Mesenchymal stem cell (in vitro differentiated cells and primary cell): ENCODE measurements at regions not wholly inside any gene's neighbourhood (a gene's known extent, or its start where the extent isn't known, plus 50 kb on each side); places are given as distances from the start of the nearest gene placed in this dataset.
"Not testable (repeated sequence)": the region's sequence is repeated elsewhere in the genome, so short reads cannot be mapped to it uniquely, and the experiment has no call there.

Source experiments
- DNase-seq: peaks from one replicate; pipeline ENCODE4 v3.0.0-alpha.2; 2013
- H2AFZ ChIP-seq: one replicate; pipeline ENCODE4 v1.6.1; 2013; ENCODE audit warnings: low read depth, mild to moderate bottlenecking, control low read depth, inconsistent platforms, low read length, moderate library complexity
- H2AK5ac ChIP-seq: 2 replicates; pipeline ENCODE4 v1.6.1; 2013; ENCODE audit warnings: low read length, moderate library complexity, mild to moderate bottlenecking, inconsistent platforms; ENCODE audit not compliant: severe bottlenecking
- H2BK120ac ChIP-seq: one replicate; pipeline ENCODE4 v1.6.1; 2013; ENCODE audit warnings: low read depth, mild to moderate bottlenecking, inconsistent platforms, low read length, moderate library complexity
- H2BK12ac ChIP-seq, 2 experiments: one replicate each; pipeline ENCODE4 v1.6.1; 2013; ENCODE audit warnings: inconsistent platforms in 2 of 2, low read length in 2 of 2, mild to moderate bottlenecking in 2 of 2, moderate library complexity in 2 of 2, control low read depth in 1 of 2
- H2BK15ac ChIP-seq: one replicate; pipeline ENCODE4 v1.6.1; 2013; ENCODE audit warnings: mild to moderate bottlenecking, low read depth, inconsistent platforms; ENCODE audit not compliant: poor library complexity, severe bottlenecking
- H2BK5ac ChIP-seq: 2 replicates; pipeline ENCODE4 v1.6.1; 2013; ENCODE audit warnings: low read depth, mild to moderate bottlenecking, low read length, control low read depth, inconsistent platforms; ENCODE audit not compliant: poor library complexity, severe bottlenecking
- H3K14ac ChIP-seq, 2 experiments: one replicate each; pipeline ENCODE4 v1.6.1; 2013; ENCODE audit warnings: inconsistent platforms in 2 of 2, low read length in 2 of 2, control low read depth in 1 of 2, mild to moderate bottlenecking in 1 of 2, moderate library complexity in 1 of 2
- H3K18ac ChIP-seq, 2 experiments: one replicate each; pipeline ENCODE4 v1.6.1; 2013; ENCODE audit warnings: inconsistent platforms in 2 of 2, low read length in 2 of 2, control low read depth in 1 of 2, low read depth in 1 of 2, mild to moderate bottlenecking in 1 of 2
- H3K23ac ChIP-seq, 2 experiments: one replicate each; pipeline ENCODE4 v1.6.1; 2013; ENCODE audit warnings: inconsistent platforms in 2 of 2, low read length in 2 of 2, mild to moderate bottlenecking in 2 of 2, moderate library complexity in 2 of 2, control low read depth in 1 of 2
- H3K27ac ChIP-seq: 2 replicates; pipeline ENCODE4 v1.5.1; 2013; ENCODE audit warnings: mild to moderate bottlenecking, moderate library complexity, low read length, control low read depth, inconsistent platforms; ENCODE audit not compliant: poor library complexity, severe bottlenecking
- H3K27me3 ChIP-seq, 2 experiments: 2 replicates each; pipeline versions ENCODE4 v1.6.1 to v1.7.0; 2013; ENCODE audit warnings: low read length in 2 of 2, mild to moderate bottlenecking in 2 of 2, moderate library complexity in 2 of 2, control low read depth in 1 of 2, inconsistent platforms in 1 of 2; ENCODE audit not compliant: control insufficient read depth in 1 of 2, insufficient read depth in 1 of 2
- H3K36me3 ChIP-seq, 2 experiments: 2 replicates each; pipeline versions ENCODE4 v1.6.1 to v1.7.0; 2013; ENCODE audit warnings: low read length in 2 of 2, control low read depth in 1 of 2, inconsistent platforms in 1 of 2, low read depth in 1 of 2, mild to moderate bottlenecking in 1 of 2; ENCODE audit not compliant: insufficient read depth in 2 of 2, control insufficient read depth in 1 of 2
- H3K4ac ChIP-seq, 2 experiments: one replicate each; pipeline ENCODE4 v1.6.1; 2013; ENCODE audit warnings: inconsistent platforms in 2 of 2, low read length in 2 of 2, mild to moderate bottlenecking in 2 of 2, moderate library complexity in 2 of 2, control low read depth in 1 of 2, low read depth in 1 of 2
- H3K4me1 ChIP-seq: 2 replicates; pipeline ENCODE4 v1.6.1; 2013; ENCODE audit warnings: low read depth, low read length, control low read depth; ENCODE audit not compliant: control insufficient read depth, insufficient read depth
- H3K4me2 ChIP-seq: 2 replicates; pipeline ENCODE4 v1.6.1; 2013; ENCODE audit warnings: low read length, mild to moderate bottlenecking, inconsistent platforms; ENCODE audit not compliant: poor library complexity, severe bottlenecking
- H3K4me3 ChIP-seq, 2 experiments: 2 replicates each; pipeline versions ENCODE4 v1.5.1 to v1.7.0; 2013; ENCODE audit warnings: low read length in 2 of 2, mild to moderate bottlenecking in 2 of 2, control low read depth in 1 of 2, low read depth in 1 of 2; ENCODE audit not compliant: insufficient read depth in 1 of 2
- H3K79me1 ChIP-seq: replicated peaks from 2 replicates; pipeline ENCODE4 v1.6.1; 2013; ENCODE audit warnings: mild to moderate bottlenecking, control low read depth, low read length, inconsistent platforms; ENCODE audit not compliant: poor library complexity, severe bottlenecking
- H3K9ac ChIP-seq: 2 replicates; pipeline ENCODE4 v1.7.0; 2013; ENCODE audit warnings: mild to moderate bottlenecking, low read length, moderate library complexity
- H3K9me3 ChIP-seq: 2 replicates; pipeline ENCODE4 v1.7.0; 2013; ENCODE audit warnings: mild to moderate bottlenecking, low read length; ENCODE audit not compliant: control insufficient read depth
- H4K8ac ChIP-seq: one replicate; pipeline ENCODE4 v1.6.1; 2013; ENCODE audit warnings: inconsistent platforms, mild to moderate bottlenecking, low read length, moderate library complexity
- H4K91ac ChIP-seq: one replicate; pipeline ENCODE4 v1.6.1; 2013; ENCODE audit warnings: mild to moderate bottlenecking, low read length, inconsistent platforms
- WGBS: methylation state at CpG from one replicate; pipeline ENCODE4 v1.1.7; 2013; ENCODE audit warnings: mixed read lengths; 5-methylcytosine and 5-hydroxymethylcytosine counted together

GRCh38 chr7:133165001-133165400 is 83.1 kb upstream of the CHCHD3 start:
- H2BK12ac ChIP-seq, result no peak overlapping the region
- H3K79me1 ChIP-seq, result no peaks in the 10 kb centered on the region
- no peak overlapping the region for H3K9ac ChIP-seq
- no peak overlapping the region for H2AFZ ChIP-seq
- 95% methylated on average over 2 of the region's 2 CpGs for WGBS
- H3K4me2 ChIP-seq, result no peak overlapping the region
- H3K36me3 ChIP-seq, result no peaks in the 10 kb centered on the region
- H2BK15ac ChIP-seq, result no peak overlapping the region
- H3K4me3 ChIP-seq, result no peak overlapping the region
- H2BK5ac ChIP-seq, result no peak overlapping the region
- no peak overlapping the region for H3K4ac ChIP-seq
- H4K8ac ChIP-seq, result no peak overlapping the region
- no peak overlapping the region for H3K23ac ChIP-seq
- H3K27me3 ChIP-seq, result peaks cover 9 to 10% of the 10 kb centered on the region in 2 experiments
- H4K91ac ChIP-seq, result no peak overlapping the region
- no peak for DNase-seq
- H3K4me1 ChIP-seq, result no peaks in the 10 kb centered on the region
- no peak overlapping the region for H3K18ac ChIP-seq
- H2AK5ac ChIP-seq, result no peak overlapping the region
- H3K27ac ChIP-seq, result no peak overlapping the region
- H2BK120ac ChIP-seq, result no peak overlapping the region
- H3K9me3 ChIP-seq, result no peaks in the 10 kb centered on the region
- H3K14ac ChIP-seq, result no peak overlapping the region

GRCh38 chr7:133165529-133165928 is 83.6 kb upstream of the CHCHD3 start:
- no peak overlapping the region for H2BK12ac ChIP-seq
- H3K4me3 ChIP-seq, result no peak overlapping the region
- no peaks in the 10 kb centered on the region for H3K4me1 ChIP-seq
- no peak overlapping the region for H2BK5ac ChIP-seq
- no peak overlapping the region for H3K27ac ChIP-seq
- H3K14ac ChIP-seq, result no peak overlapping the region
- no peaks in the 10 kb centered on the region for H3K9me3 ChIP-seq
- no peaks in the 10 kb centered on the region for H3K79me1 ChIP-seq
- H3K9ac ChIP-seq, result no peak overlapping the region
- H3K4me2 ChIP-seq, result no peak overlapping the region
- no peak for DNase-seq
- peaks cover 9 to 10% of the 10 kb centered on the region in 2 experiments for H3K27me3 ChIP-seq
- no peak overlapping the region for H4K91ac ChIP-seq
- H3K4ac ChIP-seq, result no peak overlapping the region
- no peak overlapping the region for H2AK5ac ChIP-seq
- WGBS, result 75% methylated on average over 4 of the region's 4 CpGs
- H2AFZ ChIP-seq, result no peak overlapping the region
- no peak overlapping the region for H3K18ac ChIP-seq
- H2BK120ac ChIP-seq, result no peak overlapping the region
- no peaks in the 10 kb centered on the region for H3K36me3 ChIP-seq
- no peak overlapping the region for H4K8ac ChIP-seq
- H3K23ac ChIP-seq, result no peak overlapping the region
- no peak overlapping the region for H2BK15ac ChIP-seq

- DNase-seq, result no peak
- no peak overlapping the region for H2BK120ac ChIP-seq
- H3K27me3 ChIP-seq, result peaks cover 9 to 10% of the 10 kb centered on the region in 2 experiments
- no peak overlapping the region for H2BK5ac ChIP-seq
- H3K4ac ChIP-seq, result no peak overlapping the region
- H3K23ac ChIP-seq, result no peak overlapping the region
- H3K9ac ChIP-seq, result no peak overlapping the region
- H3K27ac ChIP-seq, result no peak overlapping the region
- no peaks in the 10 kb centered on the region for H3K79me1 ChIP-seq
- no peak overlapping the region for H3K18ac ChIP-seq
- H3K4me1 ChIP-seq, result no peaks in the 10 kb centered on the region
- no peak overlapping the region for H3K4me2 ChIP-seq
- H3K4me3 ChIP-seq, result no peak overlapping the region
- H2AFZ ChIP-seq, result no peak overlapping the region
- H2BK12ac ChIP-seq, result no peak overlapping the region
- no peak overlapping the region for H2AK5ac ChIP-seq
- 93% methylated on average over 5 of the region's 5 CpGs for WGBS
- H3K36me3 ChIP-seq, result no peaks in the 10 kb centered on the region
- no peak overlapping the region for H3K14ac ChIP-seq
- H4K91ac ChIP-seq, result no peak overlapping the region
- no peak overlapping the region for H4K8ac ChIP-seq
- H2BK15ac ChIP-seq, result no peak overlapping the region
- no peaks in the 10 kb centered on the region for H3K9me3 ChIP-seq
Measured at GRCh38 chr7:133167300-133167699, 85.4 kb upstream of the CHCHD3 start.

GRCh38 chr7:133169167-133169822 is 83.6 kb upstream of the EXOC4 start:
- 80% methylated on average over 11 of the region's 11 CpGs for WGBS
- H2AK5ac ChIP-seq, H2AFZ ChIP-seq: not testable (repeated sequence)

More at GRCh38 chr7:133169167-133169822, 83.6 kb upstream of the EXOC4 start:
- not testable (repeated sequence) for H3K23ac ChIP-seq, H3K9me3 ChIP-seq, H4K8ac ChIP-seq, H4K91ac ChIP-seq, H3K79me1 ChIP-seq, H3K36me3 ChIP-seq, H3K14ac ChIP-seq, H3K4me3 ChIP-seq, H3K9ac ChIP-seq, H2BK15ac ChIP-seq, H3K4me2 ChIP-seq, H3K4me1 ChIP-seq, H2BK120ac ChIP-seq, H3K4ac ChIP-seq, H2BK12ac ChIP-seq, H2BK5ac ChIP-seq, DNase-seq, H3K18ac ChIP-seq, H3K27ac ChIP-seq
- H3K27me3 ChIP-seq, result peaks cover 4 to 15% of the 10 kb centered on the region in 2 experiments
